Progenitor cell of endocrine pancreas (in vitro differentiated cells): ENCODE measurements at regions not wholly inside any gene's neighbourhood (a gene's known extent, or its start where the extent isn't known, plus 50 kb on each side); places are given as distances from the start of the nearest gene placed in this dataset.

Source experiments
- DNase-seq: peaks from one replicate; pipeline ENCODE4 v3.0.0; 2021; ENCODE audit warnings: low spot score; ENCODE audit not compliant: unreplicated experiment
- H3K27ac Mint-ChIP-seq: 2 replicates; pipeline ENCODE4 v1.8.0; 2021; ENCODE audit warnings: mild to moderate bottlenecking, moderate library complexity, mixed read lengths
- H3K27me3 Mint-ChIP-seq: 2 replicates; pipeline ENCODE4 v1.8.0; 2021; ENCODE audit warnings: mixed read lengths
- H3K36me3 Mint-ChIP-seq: 2 replicates; pipeline ENCODE4 v1.8.0; 2022; ENCODE audit warnings: mixed read lengths; ENCODE audit not compliant: insufficient read depth
- H3K4me1 Mint-ChIP-seq: 2 replicates; pipeline ENCODE4 v1.8.0; 2021; ENCODE audit warnings: low read depth, mixed read lengths
- H3K4me3 Mint-ChIP-seq: 2 replicates; pipeline ENCODE4 v1.8.0; 2021; ENCODE audit warnings: low read depth, mild to moderate bottlenecking, moderate library complexity, mixed read lengths
- H3K9me3 Mint-ChIP-seq: 2 replicates; pipeline ENCODE4 v1.8.0; 2021; ENCODE audit warnings: low read depth, mixed read lengths
- TF ChIP-seq, protein P1 (sequence below): fragments of 200-600 bp; sonication (generic); IDR thresholded peaks from one replicate; pipeline ENCODE4 v1.5.0; 2021; ENCODE audit warnings: antibody characterized with exemption, mild to moderate bottlenecking; ENCODE audit not compliant: unreplicated experiment

DNA sequence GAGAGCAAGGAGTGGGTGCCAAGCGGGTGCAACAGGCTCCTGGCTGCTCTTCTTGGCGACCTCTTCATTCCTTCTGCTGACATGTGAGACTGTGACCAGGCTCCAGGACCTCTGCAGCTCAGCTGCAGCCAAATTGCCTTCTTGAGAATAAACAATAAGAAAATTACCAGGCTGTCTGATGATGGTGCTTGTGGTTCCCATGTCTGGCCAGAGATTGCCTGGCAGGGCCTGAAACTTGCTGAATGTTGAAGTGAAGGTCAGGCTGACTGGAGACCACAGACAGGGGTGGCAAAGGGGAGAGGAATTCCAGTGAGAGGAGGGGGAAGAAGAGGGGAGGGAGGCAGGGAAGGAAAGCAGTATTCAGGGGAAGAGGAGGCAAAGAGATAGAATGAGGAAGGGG is 497.4 kb upstream of the PODXL start:
- no peaks in the 10 kb centered on the region for H3K36me3 Mint-ChIP-seq
- H3K4me3 Mint-ChIP-seq, result no peak overlapping the region
- H3K27ac Mint-ChIP-seq, result no peak overlapping the region
- no peaks in the 10 kb centered on the region for H3K4me1 Mint-ChIP-seq
- H3K27me3 Mint-ChIP-seq, result peaks cover 3% of the 10 kb centered on the region
- peaks cover 4% of the 10 kb centered on the region for H3K9me3 Mint-ChIP-seq
- TF ChIP-seq, protein P1, sequence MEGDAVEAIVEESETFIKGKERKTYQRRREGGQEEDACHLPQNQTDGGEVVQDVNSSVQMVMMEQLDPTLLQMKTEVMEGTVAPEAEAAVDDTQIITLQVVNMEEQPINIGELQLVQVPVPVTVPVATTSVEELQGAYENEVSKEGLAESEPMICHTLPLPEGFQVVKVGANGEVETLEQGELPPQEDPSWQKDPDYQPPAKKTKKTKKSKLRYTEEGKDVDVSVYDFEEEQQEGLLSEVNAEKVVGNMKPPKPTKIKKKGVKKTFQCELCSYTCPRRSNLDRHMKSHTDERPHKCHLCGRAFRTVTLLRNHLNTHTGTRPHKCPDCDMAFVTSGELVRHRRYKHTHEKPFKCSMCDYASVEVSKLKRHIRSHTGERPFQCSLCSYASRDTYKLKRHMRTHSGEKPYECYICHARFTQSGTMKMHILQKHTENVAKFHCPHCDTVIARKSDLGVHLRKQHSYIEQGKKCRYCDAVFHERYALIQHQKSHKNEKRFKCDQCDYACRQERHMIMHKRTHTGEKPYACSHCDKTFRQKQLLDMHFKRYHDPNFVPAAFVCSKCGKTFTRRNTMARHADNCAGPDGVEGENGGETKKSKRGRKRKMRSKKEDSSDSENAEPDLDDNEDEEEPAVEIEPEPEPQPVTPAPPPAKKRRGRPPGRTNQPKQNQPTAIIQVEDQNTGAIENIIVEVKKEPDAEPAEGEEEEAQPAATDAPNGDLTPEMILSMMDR, result no peak
- no peak for DNase-seq

GRCh38 chr7:132051311-132051710 is 494.9 kb upstream of the PODXL start:
- TF ChIP-seq, protein P1, result no peak
- Mint-ChIP-seq H3K36me3 (no peaks in the 10 kb centered on the region), H3K4me3 (no peak overlapping the region), H3K9me3 (no peaks in the 10 kb centered on the region), H3K27me3 (peaks cover 3% of the 10 kb centered on the region), H3K4me1 (no peaks in the 10 kb centered on the region), H3K27ac (no peak overlapping the region)
- DNase-seq, result no peak

DNA sequence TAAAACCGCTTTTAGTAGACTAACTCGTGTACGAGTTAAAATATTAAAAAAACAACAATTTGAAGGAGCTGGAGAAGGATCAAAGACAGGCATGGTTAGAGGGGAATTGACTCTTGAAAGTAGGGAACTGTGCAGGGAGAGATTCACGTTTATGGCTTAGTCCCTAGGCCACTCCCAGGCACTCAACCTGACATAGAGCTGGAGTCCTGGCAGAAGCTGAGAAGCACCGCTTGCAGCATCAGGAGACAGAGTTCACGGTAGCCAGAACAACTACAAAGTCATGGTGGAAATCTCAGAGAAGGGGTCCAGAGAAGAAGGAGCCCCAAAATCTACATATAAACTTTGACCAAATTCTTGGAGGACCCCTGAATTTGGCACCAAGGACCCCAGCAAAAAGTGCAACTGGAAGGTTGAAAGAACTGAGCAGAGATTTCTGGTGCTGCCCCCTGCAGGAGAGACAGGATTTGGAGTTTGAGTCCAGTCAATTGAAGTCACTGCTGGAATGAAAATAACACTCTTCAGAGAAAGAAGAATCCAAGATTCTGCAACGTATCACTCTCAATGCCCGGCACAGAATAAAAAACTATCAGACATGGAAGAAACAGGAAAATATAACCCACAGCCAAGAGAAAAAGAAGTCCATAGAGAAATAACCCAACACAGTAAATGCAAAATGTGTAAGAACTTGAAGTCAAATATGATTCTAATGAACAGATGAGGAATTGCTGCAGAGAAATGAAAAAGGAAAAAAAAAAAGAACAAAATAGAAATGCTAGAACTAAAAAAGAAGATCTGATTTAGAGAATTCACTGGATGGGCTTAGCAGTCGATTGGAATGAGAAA is 493.3 kb upstream of the PODXL start:
- no peaks in the 10 kb centered on the region for H3K9me3 Mint-ChIP-seq
- H3K27me3 Mint-ChIP-seq, result peaks cover 3% of the 10 kb centered on the region
- H3K4me3 Mint-ChIP-seq, result no peak overlapping the region
- TF ChIP-seq, protein P1, result peak; percentile 70
- no peak overlapping the region for H3K27ac Mint-ChIP-seq
- DNase-seq, result peak; percentile 23
- no peaks in the 10 kb centered on the region for H3K36me3 Mint-ChIP-seq
- no peaks in the 10 kb centered on the region for H3K4me1 Mint-ChIP-seq

GRCh38 chr7:132045481-132045980 is 489.1 kb upstream of the PODXL start:
- Mint-ChIP-seq H3K4me3 (no peak overlapping the region), H3K27me3 (peaks cover 3% of the 10 kb centered on the region), H3K4me1 (no peaks in the 10 kb centered on the region), H3K36me3 (no peaks in the 10 kb centered on the region), H3K9me3 (no peaks in the 10 kb centered on the region), H3K27ac (no peak overlapping the region)
- DNase-seq, result no peak
- TF ChIP-seq, protein P1, result no peak

GRCh38 chr7:132045002-132045401 is 488.6 kb upstream of the PODXL start:
- Mint-ChIP-seq H3K36me3 (no peaks in the 10 kb centered on the region), H3K4me3 (no peak overlapping the region), H3K27me3 (peaks cover 3% of the 10 kb centered on the region), H3K9me3 (no peaks in the 10 kb centered on the region), H3K27ac (no peak overlapping the region), H3K4me1 (no peaks in the 10 kb centered on the region)
- DNase-seq, result no peak
- TF ChIP-seq, protein P1, result no peak
